Natural killer cell (primary cell): ENCODE measurements at regions not wholly inside any gene's neighbourhood (a gene's known extent, or its start where the extent isn't known, plus 50 kb on each side); places are given as distances from the start of the nearest gene placed in this dataset.

Experiments used
- ATAC-seq, 3 donors: fragments of 150-1000 bp in 2 of 3; fragments of 200-7000 bp in 1 of 3; cut with Tn5 transposase; 1 replicate in 1 of 3; 2 replicates in 2 of 3; pipeline ENCODE4 v1.10.0; 2021; ENCODE audit warnings: mild to moderate bottlenecking in 2 of 3, moderate library complexity in 2 of 3
- DNase-seq, 2 donors: peaks; one replicate each; pipeline versions ENCODE4 v3.0.0 to v3.0.0-alpha.2; 2013 to 2021; ENCODE audit warnings: mixed read lengths in 1 of 2
- H3K27ac ChIP-seq: one replicate; pipeline ENCODE4 v1.5.1; 2013; ENCODE audit warnings: mild to moderate bottlenecking, low read length
- H3K27me3 ChIP-seq: one replicate; pipeline ENCODE4 v1.6.1; 2013; ENCODE audit warnings: low read length; ENCODE audit not compliant: control insufficient read depth, insufficient read depth
- H3K36me3 ChIP-seq: one replicate; pipeline ENCODE4 v1.6.1; 2013; ENCODE audit warnings: low read length; ENCODE audit not compliant: control insufficient read depth, insufficient read depth
- H3K4me1 ChIP-seq: one replicate; pipeline ENCODE4 v1.6.1; 2013; ENCODE audit warnings: low read length; ENCODE audit not compliant: control insufficient read depth, insufficient read depth
- H3K4me3 ChIP-seq: one replicate; pipeline ENCODE4 v1.5.1; 2013; ENCODE audit warnings: low read length
- H3K9me3 ChIP-seq: one replicate; pipeline ENCODE4 v1.6.1; 2013; ENCODE audit warnings: low read length; ENCODE audit not compliant: control insufficient read depth, insufficient read depth
- H3K27ac Mint-ChIP-seq, 2 donors: one replicate each; pipeline ENCODE4 v1.8.0; 2022; ENCODE audit warnings: mild to moderate bottlenecking in 2 of 2, mixed read lengths in 2 of 2, moderate library complexity in 1 of 2
- H3K27me3 Mint-ChIP-seq, 2 donors: one replicate each; pipeline ENCODE4 v1.8.0; 2022; ENCODE audit warnings: low read depth in 2 of 2, mixed read lengths in 2 of 2
- H3K36me3 Mint-ChIP-seq: one replicate; pipeline ENCODE4 v1.8.0; 2022; ENCODE audit warnings: mixed read lengths
- H3K4me1 Mint-ChIP-seq, 2 donors: one replicate each; pipeline ENCODE4 v1.8.0; 2022; ENCODE audit warnings: mixed read lengths in 2 of 2
- H3K4me3 Mint-ChIP-seq: one replicate; pipeline ENCODE4 v1.8.0; 2022; ENCODE audit warnings: mild to moderate bottlenecking, moderate library complexity, mixed read lengths
- H3K9me3 Mint-ChIP-seq, 2 donors: one replicate each; pipeline ENCODE4 v1.8.0; 2022; ENCODE audit warnings: mixed read lengths in 2 of 2
- WGBS: methylation state at CpG from one replicate; pipeline ENCODE4 v1.1.7; 2013; ENCODE audit warnings: missing lambda C conversion rate; ENCODE audit not compliant: insufficient coverage; 5-methylcytosine and 5-hydroxymethylcytosine counted together
- intact Hi-C: fragments of 100-400 bp; cut with micrococcal nuclease; formaldehyde crosslinking; loops from one replicate; pipeline ENCODE4 v1.14.2; 2022
- TF ChIP-seq, protein P1 (sequence below): fragments of 200-600 bp; IDR thresholded peaks from one replicate; pipeline ENCODE4 v1.8.0; 2022; ENCODE audit warnings: antibody characterized with exemption

DNA sequence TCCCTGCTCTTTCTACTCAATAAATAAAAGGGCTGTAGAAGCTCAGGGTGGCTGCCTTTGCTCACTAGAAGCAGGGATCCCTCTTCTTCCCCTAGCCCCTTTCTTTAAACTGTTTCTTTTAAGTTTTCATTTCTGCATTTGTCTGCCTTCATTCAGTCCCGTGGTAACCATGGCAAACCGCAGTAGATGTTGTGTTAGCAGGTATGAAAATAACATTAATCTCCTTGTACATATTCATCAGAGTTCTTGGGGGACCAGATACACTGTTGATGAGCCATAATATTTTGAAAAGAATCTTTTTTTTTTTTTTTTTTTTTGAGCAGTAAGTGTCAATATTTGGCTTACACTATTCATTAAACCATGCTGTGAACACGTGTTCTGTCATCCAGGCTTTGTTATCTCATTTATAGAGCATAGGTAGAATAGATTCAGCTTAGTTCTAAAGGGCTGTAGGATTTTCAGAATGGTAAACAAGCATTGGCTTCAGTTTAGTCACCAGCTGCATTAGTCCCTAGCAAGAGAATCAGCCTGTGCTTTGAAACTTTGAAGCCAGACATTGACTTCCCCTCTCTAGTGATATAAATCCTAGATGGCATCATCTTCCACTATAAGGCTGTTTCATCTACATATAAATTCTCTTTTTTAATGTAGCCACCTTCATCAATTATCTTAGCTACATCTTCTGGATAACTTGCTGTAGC, 59.4 kb upstream of the SPRY2 start:
- Histone ChIP-seq H3K4me3 (no peak overlapping the region), H3K27me3 (no peaks in the 10 kb centered on the region), H3K4me1 (peaks cover 16% of the 10 kb centered on the region), H3K36me3 (no peaks in the 10 kb centered on the region), H3K27ac (peak overlapping the region; percentile 13), H3K9me3 (no peaks in the 10 kb centered on the region)
- H3K27ac Mint-ChIP-seq: peak overlapping the region; percentile 27 to 52
- H3K4me3 Mint-ChIP-seq: peak overlapping the region; percentile 79
- peaks cover 32 to 36% of the 10 kb centered on the region in 2 donors for H3K27me3 Mint-ChIP-seq
- intact Hi-C loops: no loop called here
- 30% methylated on average over 2 of the region's 3 CpGs for WGBS
- DNase-seq (peak in 1 of 2 donors; percentile 26), ATAC-seq (peak in 2 of 3 donors; percentile 24 to 49)
- peaks cover 53 to 56% of the 10 kb centered on the region in 2 donors for H3K4me1 Mint-ChIP-seq
- H3K36me3 Mint-ChIP-seq: peaks cover 17% of the 10 kb centered on the region
- TF ChIP-seq, protein P1, sequence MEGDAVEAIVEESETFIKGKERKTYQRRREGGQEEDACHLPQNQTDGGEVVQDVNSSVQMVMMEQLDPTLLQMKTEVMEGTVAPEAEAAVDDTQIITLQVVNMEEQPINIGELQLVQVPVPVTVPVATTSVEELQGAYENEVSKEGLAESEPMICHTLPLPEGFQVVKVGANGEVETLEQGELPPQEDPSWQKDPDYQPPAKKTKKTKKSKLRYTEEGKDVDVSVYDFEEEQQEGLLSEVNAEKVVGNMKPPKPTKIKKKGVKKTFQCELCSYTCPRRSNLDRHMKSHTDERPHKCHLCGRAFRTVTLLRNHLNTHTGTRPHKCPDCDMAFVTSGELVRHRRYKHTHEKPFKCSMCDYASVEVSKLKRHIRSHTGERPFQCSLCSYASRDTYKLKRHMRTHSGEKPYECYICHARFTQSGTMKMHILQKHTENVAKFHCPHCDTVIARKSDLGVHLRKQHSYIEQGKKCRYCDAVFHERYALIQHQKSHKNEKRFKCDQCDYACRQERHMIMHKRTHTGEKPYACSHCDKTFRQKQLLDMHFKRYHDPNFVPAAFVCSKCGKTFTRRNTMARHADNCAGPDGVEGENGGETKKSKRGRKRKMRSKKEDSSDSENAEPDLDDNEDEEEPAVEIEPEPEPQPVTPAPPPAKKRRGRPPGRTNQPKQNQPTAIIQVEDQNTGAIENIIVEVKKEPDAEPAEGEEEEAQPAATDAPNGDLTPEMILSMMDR: no peak
- H3K9me3 Mint-ChIP-seq: peaks cover 5 to 11% of the 10 kb centered on the region in 2 donors

DNA sequence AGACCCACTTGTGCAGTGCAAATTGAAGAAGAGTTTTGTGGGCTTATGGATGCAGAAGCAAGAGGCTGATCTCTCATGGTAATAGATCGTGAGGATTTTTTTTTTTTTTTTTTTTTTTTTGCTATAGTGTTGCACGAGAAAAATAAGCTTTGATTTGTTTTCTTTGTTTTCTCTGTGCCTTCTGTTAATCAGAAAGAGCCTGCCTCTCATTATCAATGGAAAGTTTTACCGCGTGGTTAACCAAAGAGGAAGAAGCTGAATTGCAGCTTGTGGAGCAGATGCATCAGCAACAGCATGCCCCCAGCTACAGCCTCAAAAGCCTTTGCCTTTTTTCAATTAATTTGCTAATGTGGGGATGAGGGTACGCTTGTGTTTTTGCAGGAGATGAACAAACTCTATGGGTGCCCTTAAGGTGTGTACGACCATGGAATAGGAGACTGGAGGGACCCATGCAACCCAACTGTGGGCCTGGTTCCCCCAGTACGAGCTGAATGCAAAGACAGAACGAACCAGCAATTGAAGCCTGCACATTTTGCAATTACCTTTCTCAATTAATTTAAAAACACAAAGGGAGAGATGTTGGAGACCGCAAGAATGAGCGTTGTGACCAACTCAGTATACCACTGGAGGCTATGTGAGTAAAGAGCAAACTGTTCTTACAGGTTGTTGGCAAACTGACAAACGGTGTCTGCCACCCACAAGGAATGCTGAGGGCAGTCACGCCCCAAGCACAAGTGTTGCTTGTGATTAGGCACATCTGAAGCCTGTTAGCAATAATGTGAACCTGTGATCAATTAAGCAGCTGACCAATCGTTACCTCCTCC, 58.6 kb upstream of the SPRY2 start:
- Mint-ChIP-seq H3K9me3 (peaks cover 3 to 7% of the 10 kb centered on the region in 2 donors), H3K4me3 (peak overlapping the region; percentile 79), H3K27ac (peak overlapping the region in 1 of 2 donors; percentile 19), H3K36me3 (peaks cover 11% of the 10 kb centered on the region), H3K4me1 (peaks cover 53 to 56% of the 10 kb centered on the region in 2 donors), H3K27me3 (peaks cover 30 to 32% of the 10 kb centered on the region in 2 donors)
- peak overlapping the region; percentile 19 for H3K27ac ChIP-seq
- peak in 1 of 2 donors; percentile 41 for DNase-seq
- peaks cover 16% of the 10 kb centered on the region for H3K4me1 ChIP-seq
- TF ChIP-seq, protein P1: no peak
- WGBS: 11% methylated on average over 12 of the region's 13 CpGs
- H3K4me3 ChIP-seq: no peak overlapping the region
- H3K9me3 ChIP-seq: no peaks in the 10 kb centered on the region
- H3K27me3 ChIP-seq: no peaks in the 10 kb centered on the region
- intact Hi-C loops: no loop called here
- peak in 2 of 3 donors; percentile 40 to 61 for ATAC-seq
- no peaks in the 10 kb centered on the region for H3K36me3 ChIP-seq
